Smooth muscle cell (in vitro differentiated cells): ENCODE measurements at regions not wholly inside any gene's neighbourhood (a gene's known extent, or its start where the extent isn't known, plus 50 kb on each side); places are given as distances from the start of the nearest gene placed in this dataset.

Source experiments
- DNase-seq: peaks from one replicate; lab custom pipeline; 2025; ENCODE audit not compliant: unreplicated experiment; lab: John Stamatoyannopoulos, UW
- H2AFZ ChIP-seq: fragments of 200-600 bp; sonication (generic); 2 replicates; pipeline ENCODE4 v1.6.0; 2016; ENCODE audit warnings: antibody characterized with exemption, low read depth, mild to moderate bottlenecking
- H3F3A ChIP-seq: fragments of 200-600 bp; sonication (generic); 2 replicates; pipeline ENCODE4 v1.6.0; 2017; ENCODE audit warnings: antibody characterized with exemption, low read depth
- H3K27ac ChIP-seq: fragments of 200-600 bp; sonication (generic); 2 replicates; pipeline ENCODE4 v1.5.1; 2016; ENCODE audit warnings: low read depth, mild to moderate bottlenecking
- H3K27me3 ChIP-seq: fragments of 200-600 bp; sonication (generic); 2 replicates; pipeline ENCODE4 v1.6.1; 2016; ENCODE audit warnings: low read depth, mild to moderate bottlenecking
- H3K36me3 ChIP-seq: fragments of 200-600 bp; sonication (generic); 2 replicates; pipeline ENCODE4 v1.5.1; 2016; ENCODE audit warnings: low read depth
- H3K4me1 ChIP-seq: fragments of 200-600 bp; sonication (generic); 2 replicates; pipeline ENCODE4 v1.5.1; 2016; ENCODE audit warnings: low read depth
- H3K4me2 ChIP-seq: fragments of 200-600 bp; sonication (generic); 2 replicates; pipeline ENCODE4 v1.6.0; 2016; ENCODE audit warnings: mild to moderate bottlenecking
- H3K4me3 ChIP-seq: fragments of 200-600 bp; sonication (generic); 2 replicates; pipeline ENCODE4 v1.5.1; 2016; ENCODE audit warnings: mild to moderate bottlenecking
- H3K79me2 ChIP-seq: fragments of 200-600 bp; sonication (generic); 2 replicates; pipeline ENCODE4 v1.6.0; 2016; ENCODE audit warnings: low read depth, mild to moderate bottlenecking
- H3K9ac ChIP-seq: fragments of 200-600 bp; sonication (generic); 2 replicates; pipeline ENCODE4 v1.6.0; 2016; ENCODE audit warnings: low read depth
- H3K9me3 ChIP-seq: fragments of 200-600 bp; sonication (generic); replicated peaks from 2 replicates; pipeline ENCODE4 v1.5.1; 2016; ENCODE audit warnings: low read depth
- H4K20me1 ChIP-seq: fragments of 200-600 bp; sonication (generic); 2 replicates; pipeline ENCODE4 v1.6.0; 2016; ENCODE audit warnings: low read depth
- CTCF ChIP-seq: fragments of 200-600 bp; sonication (generic); IDR thresholded peaks from 2 replicates; pipeline ENCODE4 v1.5.1; 2017; ENCODE audit warnings: borderline replicate concordance, mild to moderate bottlenecking, antibody characterized with exemption; ENCODE audit not compliant: insufficient read depth, poor library complexity, severe bottlenecking
- WGBS: methylation state at CpG from one replicate; pipeline ENCODE4 v1.1.7; 2016; ENCODE audit warnings: low lambda C conversion rate; 5-methylcytosine and 5-hydroxymethylcytosine counted together

DNA sequence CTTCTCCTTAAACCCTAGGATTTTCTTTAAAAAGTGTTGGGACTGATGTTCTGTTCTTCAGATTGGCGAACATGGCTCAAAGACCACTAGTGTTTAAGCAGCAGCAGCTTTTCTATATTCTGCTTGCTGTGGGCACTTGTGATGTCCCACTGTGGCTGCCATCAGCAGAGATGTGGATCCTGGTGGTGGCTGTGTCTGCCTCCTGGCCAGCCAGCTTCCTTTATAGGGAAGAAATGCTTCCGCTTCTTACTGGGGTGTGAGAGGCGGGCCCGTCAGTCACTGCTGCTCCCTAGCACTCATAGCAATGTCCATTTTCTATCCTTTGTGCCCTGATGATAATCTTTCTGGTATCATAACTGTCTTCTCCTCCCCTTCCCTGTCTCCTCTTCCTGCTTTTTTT is 66.7 kb upstream of the ESR1 start:
- WGBS, result 95% methylated on average over 4 of the region's 4 CpGs
- no peaks in the 10 kb centered on the region for H3K4me1 ChIP-seq
- no peak for DNase-seq
- no peaks in the 10 kb centered on the region for H3K36me3 ChIP-seq
- H2AFZ ChIP-seq, result no peak overlapping the region
- TF ChIP-seq CTCF, result no peak
- no peak overlapping the region for H3K9ac ChIP-seq
- no peak overlapping the region for H3K4me3 ChIP-seq
- peaks cover 6% of the 10 kb centered on the region for H3K27me3 ChIP-seq
- no peaks in the 10 kb centered on the region for H3K9me3 ChIP-seq
- no peaks in the 10 kb centered on the region for H4K20me1 ChIP-seq
- H3F3A ChIP-seq, result no peaks in the 10 kb centered on the region
- no peak overlapping the region for H3K4me2 ChIP-seq
- no peaks in the 10 kb centered on the region for H3K79me2 ChIP-seq
- no peak overlapping the region for H3K27ac ChIP-seq

DNA sequence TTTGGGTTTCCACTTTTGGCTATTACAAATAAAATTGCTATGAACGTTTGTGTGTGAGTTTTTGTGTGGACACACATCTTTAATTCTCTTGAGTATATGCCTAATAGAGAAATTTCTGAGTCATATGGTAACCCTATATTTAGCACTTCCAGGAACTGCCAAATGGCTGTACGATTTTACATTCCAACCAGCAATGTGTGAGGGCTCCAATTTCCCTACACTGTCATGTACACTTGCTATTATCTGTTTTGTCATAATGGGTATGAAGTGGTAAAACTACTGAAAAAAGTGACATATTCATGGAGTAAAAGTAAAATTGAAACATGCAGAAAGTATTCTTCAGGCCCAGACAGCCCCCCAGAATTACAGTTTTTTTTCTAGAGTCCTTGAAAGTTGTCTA is 59.6 kb upstream of the ESR1 start:
- WGBS, result 63% methylated on average over 2 of the region's 2 CpGs
- no peak for TF ChIP-seq CTCF
- no peaks in the 10 kb centered on the region for H3K4me1 ChIP-seq
- H3K4me3 ChIP-seq, result no peak overlapping the region
- no peaks in the 10 kb centered on the region for H3F3A ChIP-seq
- H2AFZ ChIP-seq, result no peak overlapping the region
- H3K36me3 ChIP-seq, result no peaks in the 10 kb centered on the region
- H3K79me2 ChIP-seq, result no peaks in the 10 kb centered on the region
- H3K9me3 ChIP-seq, result no peaks in the 10 kb centered on the region
- H4K20me1 ChIP-seq, result no peaks in the 10 kb centered on the region
- peaks cover 11% of the 10 kb centered on the region for H3K27me3 ChIP-seq
- H3K4me2 ChIP-seq, result no peak overlapping the region
- no peak overlapping the region for H3K9ac ChIP-seq
- no peak for DNase-seq
- H3K27ac ChIP-seq, result no peak overlapping the region

GRCh38 chr6:151749341-151749740 is 58.1 kb upstream of the ESR1 start:
- no peak for TF ChIP-seq CTCF
- 92% methylated on average over 2 of the region's 2 CpGs for WGBS
- no peak overlapping the region for H3K4me3 ChIP-seq
- H2AFZ ChIP-seq, result no peak overlapping the region
- no peaks in the 10 kb centered on the region for H3F3A ChIP-seq
- no peak for DNase-seq
- H3K79me2 ChIP-seq, result no peaks in the 10 kb centered on the region
- no peak overlapping the region for H3K9ac ChIP-seq
- H3K36me3 ChIP-seq, result no peaks in the 10 kb centered on the region
- peaks cover 11% of the 10 kb centered on the region for H3K27me3 ChIP-seq
- H3K27ac ChIP-seq, result no peak overlapping the region
- no peaks in the 10 kb centered on the region for H3K4me1 ChIP-seq
- no peak overlapping the region for H3K4me2 ChIP-seq
- H3K9me3 ChIP-seq, result no peaks in the 10 kb centered on the region
- H4K20me1 ChIP-seq, result no peaks in the 10 kb centered on the region

GRCh38 chr6:151753581-151753980 is 53.9 kb upstream of the ESR1 start:
- Histone ChIP-seq H3K4me3 (no peak overlapping the region), H3K27me3 (peaks cover 11% of the 10 kb centered on the region), H3K4me1 (no peaks in the 10 kb centered on the region), H2AFZ (no peak overlapping the region), H4K20me1 (no peaks in the 10 kb centered on the region), H3K9ac (no peak overlapping the region), H3K9me3 (no peaks in the 10 kb centered on the region), H3K27ac (no peak overlapping the region), H3K79me2 (no peaks in the 10 kb centered on the region), H3K36me3 (no peaks in the 10 kb centered on the region), H3K4me2 (no peak overlapping the region), H3F3A (no peaks in the 10 kb centered on the region)
- no peak for TF ChIP-seq CTCF
- 87% methylated on average over 4 of the region's 4 CpGs for WGBS
- no peak for DNase-seq
